ENCODE measurements at regions not wholly inside any gene's neighbourhood (a gene's known extent, or its start where the extent isn't known, plus 50 kb on each side); places are given as distances from the start of the nearest gene placed in this dataset.

- no peak for TF ChIP-seq FOXA1 (IDR thresholded peaks at IDR 0.05)
- TF ChIP-seq ARNT (IDR thresholded peaks at IDR 0.05): no peak
- TF ChIP-seq CTBP1 (IDR thresholded peaks at IDR 0.05; ENCODE audit: borderline replicate concordance): no peak
- TF ChIP-seq, protein P1, sequence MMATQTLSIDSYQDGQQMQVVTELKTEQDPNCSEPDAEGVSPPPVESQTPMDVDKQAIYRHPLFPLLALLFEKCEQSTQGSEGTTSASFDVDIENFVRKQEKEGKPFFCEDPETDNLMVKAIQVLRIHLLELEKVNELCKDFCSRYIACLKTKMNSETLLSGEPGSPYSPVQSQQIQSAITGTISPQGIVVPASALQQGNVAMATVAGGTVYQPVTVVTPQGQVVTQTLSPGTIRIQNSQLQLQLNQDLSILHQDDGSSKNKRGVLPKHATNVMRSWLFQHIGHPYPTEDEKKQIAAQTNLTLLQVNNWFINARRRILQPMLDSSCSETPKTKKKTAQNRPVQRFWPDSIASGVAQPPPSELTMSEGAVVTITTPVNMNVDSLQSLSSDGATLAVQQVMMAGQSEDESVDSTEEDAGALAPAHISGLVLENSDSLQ (IDR thresholded peaks at IDR 0.05): no peak
- TF ChIP-seq SUZ12 (IDR thresholded peaks at IDR 0.05): no peak
Observed at GRCh38 chr3:45337839-45338470, 50.4 kb upstream of the LARS2 start.
